Fibroblast of lung (primary cell): ENCODE measurements at regions not wholly inside any gene's neighbourhood (a gene's known extent, or its start where the extent isn't known, plus 50 kb on each side); places are given as distances from the start of the nearest gene placed in this dataset.

ENCODE experiments used
- DNase-seq, 2 donors: peaks; one replicate each; pipeline versions ENCODE4 v3.0.0 to v3.0.0-alpha.2; 2010; ENCODE audit warnings: low read depth in 2 of 2
- H2AFZ ChIP-seq: 2 replicates; pipeline ENCODE4 v1.5.1; 2012; ENCODE audit warnings: low read length, control low read depth, inconsistent platforms
- H3K27ac ChIP-seq: 2 replicates; pipeline ENCODE4 v1.5.1; 2011; ENCODE audit warnings: low read length, control low read depth; ENCODE audit not compliant: insufficient read depth
- H3K27me3 ChIP-seq: 2 replicates; pipeline ENCODE4 v1.5.1; 2011; ENCODE audit warnings: mild to moderate bottlenecking, low read length; ENCODE audit not compliant: control insufficient read depth, insufficient read depth
- H3K36me3 ChIP-seq: 2 replicates; pipeline ENCODE4 v1.5.1; 2011; ENCODE audit warnings: low read length; ENCODE audit not compliant: control insufficient read depth, insufficient read depth
- H3K4me1 ChIP-seq: 2 replicates; pipeline ENCODE4 v1.5.1; 2011; ENCODE audit warnings: low read length; ENCODE audit not compliant: control insufficient read depth, insufficient read depth; ENCODE audit errors: extremely low read depth
- H3K4me2 ChIP-seq: 2 replicates; pipeline ENCODE4 v1.5.1; 2011; ENCODE audit warnings: low read length, control low read depth; ENCODE audit not compliant: insufficient read depth; ENCODE audit errors: extremely low read depth
- H3K4me3 ChIP-seq, 4 experiments: fragments of 200-600 bp in 1 of 4; sonication (generic) in 1 of 4; replicated peaks in 1 of 4; 2 replicates each; pipeline ENCODE4 v1.5.1; 2011 to 2016; ENCODE audit warnings: low read length in 4 of 4, low read depth in 3 of 4, mild to moderate bottlenecking in 3 of 4, control low read depth in 2 of 4, inconsistent platforms in 1 of 4, mixed read lengths in 1 of 4; ENCODE audit not compliant: insufficient read depth in 1 of 4; ENCODE audit errors: control extremely low read depth in 1 of 4
- H3K79me2 ChIP-seq: 2 replicates; pipeline ENCODE4 v1.5.1; 2012; ENCODE audit warnings: mild to moderate bottlenecking, low read length, inconsistent platforms; ENCODE audit not compliant: control insufficient read depth, insufficient read depth
- H3K9ac ChIP-seq: 2 replicates; pipeline ENCODE4 v1.5.1; 2011; ENCODE audit warnings: mild to moderate bottlenecking, low read length, control low read depth; ENCODE audit not compliant: insufficient read depth
- H3K9me3 ChIP-seq: 2 replicates; pipeline ENCODE4 v1.5.1; 2012; ENCODE audit warnings: low read depth, low read length; ENCODE audit not compliant: control insufficient read depth, insufficient read depth
- H4K20me1 ChIP-seq: 2 replicates; pipeline ENCODE4 v1.5.1; 2011; ENCODE audit warnings: low read length; ENCODE audit not compliant: control insufficient read depth, insufficient read depth; ENCODE audit errors: extremely low read depth
- EZH2 ChIP-seq: IDR thresholded peaks from 2 replicates; pipeline ENCODE4 v1.5.1; 2012; ENCODE audit warnings: low read length, control low read depth, mild to moderate bottlenecking; ENCODE audit errors: missing control alignments
- TF ChIP-seq, protein P1 (sequence below), 2 donors: IDR thresholded peaks in 1 of 2; conservative IDR thresholded peaks in 1 of 2; 1 replicate in 1 of 2; 2 replicates in 1 of 2; pipeline ENCODE4 v1.5.1; 2011 to 2012; ENCODE audit warnings: low read length in 2 of 2, control low read depth in 1 of 2, inconsistent platforms in 1 of 2, low read depth in 1 of 2, mild to moderate bottlenecking in 1 of 2

DNA sequence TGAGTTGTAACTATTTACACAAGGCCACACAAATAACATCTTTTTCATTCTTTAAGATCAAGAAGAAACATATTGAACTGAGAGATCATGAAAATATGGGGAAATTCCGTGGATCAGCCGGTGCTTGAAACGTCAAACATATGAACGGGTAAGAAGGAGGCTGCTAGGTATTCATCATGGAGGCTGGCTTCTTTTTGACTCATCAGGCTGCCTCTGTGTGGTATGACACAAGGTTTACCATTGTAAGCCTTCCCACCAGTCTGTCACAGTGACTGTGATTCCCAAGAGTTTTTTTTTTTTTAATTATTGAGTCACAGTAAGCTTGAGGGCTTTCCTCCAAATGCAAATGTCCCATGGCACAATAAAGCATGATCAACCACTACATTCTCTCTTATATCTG, 506.9 kb downstream of the BCL11A start:
- H3K27me3 ChIP-seq, result no peaks in the 10 kb centered on the region
- TF ChIP-seq, protein P1, sequence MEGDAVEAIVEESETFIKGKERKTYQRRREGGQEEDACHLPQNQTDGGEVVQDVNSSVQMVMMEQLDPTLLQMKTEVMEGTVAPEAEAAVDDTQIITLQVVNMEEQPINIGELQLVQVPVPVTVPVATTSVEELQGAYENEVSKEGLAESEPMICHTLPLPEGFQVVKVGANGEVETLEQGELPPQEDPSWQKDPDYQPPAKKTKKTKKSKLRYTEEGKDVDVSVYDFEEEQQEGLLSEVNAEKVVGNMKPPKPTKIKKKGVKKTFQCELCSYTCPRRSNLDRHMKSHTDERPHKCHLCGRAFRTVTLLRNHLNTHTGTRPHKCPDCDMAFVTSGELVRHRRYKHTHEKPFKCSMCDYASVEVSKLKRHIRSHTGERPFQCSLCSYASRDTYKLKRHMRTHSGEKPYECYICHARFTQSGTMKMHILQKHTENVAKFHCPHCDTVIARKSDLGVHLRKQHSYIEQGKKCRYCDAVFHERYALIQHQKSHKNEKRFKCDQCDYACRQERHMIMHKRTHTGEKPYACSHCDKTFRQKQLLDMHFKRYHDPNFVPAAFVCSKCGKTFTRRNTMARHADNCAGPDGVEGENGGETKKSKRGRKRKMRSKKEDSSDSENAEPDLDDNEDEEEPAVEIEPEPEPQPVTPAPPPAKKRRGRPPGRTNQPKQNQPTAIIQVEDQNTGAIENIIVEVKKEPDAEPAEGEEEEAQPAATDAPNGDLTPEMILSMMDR (conservative IDR thresholded peaks at IDR 0.05 in 1 of 2, IDR thresholded peaks at IDR 0.05 in 1 of 2; ENCODE audit: low read depth in 1 of 2, low read length in 2 of 2), result no peak
- TF ChIP-seq EZH2, result no peak
- no peaks in the 10 kb centered on the region for H4K20me1 ChIP-seq
- no peaks in the 10 kb centered on the region for H3K9me3 ChIP-seq
- no peak overlapping the region for H3K9ac ChIP-seq
- no peak overlapping the region for H2AFZ ChIP-seq
- no peaks in the 10 kb centered on the region for H3K4me1 ChIP-seq
- no peak for DNase-seq
- H3K36me3 ChIP-seq, result no peaks in the 10 kb centered on the region
- H3K27ac ChIP-seq, result no peak overlapping the region
- H3K79me2 ChIP-seq, result no peaks in the 10 kb centered on the region
- no peak overlapping the region for H3K4me3 ChIP-seq
- H3K4me2 ChIP-seq, result no peak overlapping the region

- H3K9me3 ChIP-seq, result no peaks in the 10 kb centered on the region
- no peak overlapping the region for H3K9ac ChIP-seq
- no peak overlapping the region for H3K4me2 ChIP-seq
- H3K4me1 ChIP-seq, result no peaks in the 10 kb centered on the region
- no peak overlapping the region for H3K4me3 ChIP-seq
- H4K20me1 ChIP-seq, result no peaks in the 10 kb centered on the region
- H3K79me2 ChIP-seq, result no peaks in the 10 kb centered on the region
- H3K27ac ChIP-seq, result no peak overlapping the region
- no peak for TF ChIP-seq EZH2
- TF ChIP-seq, protein P1 (conservative IDR thresholded peaks at IDR 0.05 in 1 of 2, IDR thresholded peaks at IDR 0.05 in 1 of 2; ENCODE audit: low read depth in 1 of 2, low read length in 2 of 2), result no peak
- H3K36me3 ChIP-seq, result no peaks in the 10 kb centered on the region
- DNase-seq, result no peak
- H3K27me3 ChIP-seq, result no peaks in the 10 kb centered on the region
- no peak overlapping the region for H2AFZ ChIP-seq
Measured at GRCh38 chr2:60045456-60045855, 508.0 kb downstream of the BCL11A start.

GRCh38 chr2:60044484-60044883, 509.0 kb downstream of the BCL11A start:
- Histone ChIP-seq H3K79me2 (no peaks in the 10 kb centered on the region), H3K27ac (no peak overlapping the region), H3K36me3 (no peaks in the 10 kb centered on the region), H3K27me3 (no peaks in the 10 kb centered on the region), H4K20me1 (no peaks in the 10 kb centered on the region), H3K4me3 (no peak overlapping the region), H3K9me3 (no peaks in the 10 kb centered on the region), H3K4me1 (no peaks in the 10 kb centered on the region), H3K4me2 (no peak overlapping the region), H2AFZ (no peak overlapping the region), H3K9ac (no peak overlapping the region)
- DNase-seq, result no peak
- TF ChIP-seq, protein P1 (conservative IDR thresholded peaks at IDR 0.05 in 1 of 2, IDR thresholded peaks at IDR 0.05 in 1 of 2; ENCODE audit: low read depth in 1 of 2, low read length in 2 of 2), result no peak
